NCI-H345 treated with DMSO at 0.1 percent for 48 hours (cell line): ENCODE measurements at regions not wholly inside any gene's neighbourhood (a gene's known extent, or its start where the extent isn't known, plus 50 kb on each side); places are given as distances from the start of the nearest gene placed in this dataset.

ENCODE experiments used
- DNase-seq: peaks from one replicate; lab custom pipeline; 2025; ENCODE audit not compliant: unreplicated experiment; lab: John Stamatoyannopoulos, UW

DNA sequence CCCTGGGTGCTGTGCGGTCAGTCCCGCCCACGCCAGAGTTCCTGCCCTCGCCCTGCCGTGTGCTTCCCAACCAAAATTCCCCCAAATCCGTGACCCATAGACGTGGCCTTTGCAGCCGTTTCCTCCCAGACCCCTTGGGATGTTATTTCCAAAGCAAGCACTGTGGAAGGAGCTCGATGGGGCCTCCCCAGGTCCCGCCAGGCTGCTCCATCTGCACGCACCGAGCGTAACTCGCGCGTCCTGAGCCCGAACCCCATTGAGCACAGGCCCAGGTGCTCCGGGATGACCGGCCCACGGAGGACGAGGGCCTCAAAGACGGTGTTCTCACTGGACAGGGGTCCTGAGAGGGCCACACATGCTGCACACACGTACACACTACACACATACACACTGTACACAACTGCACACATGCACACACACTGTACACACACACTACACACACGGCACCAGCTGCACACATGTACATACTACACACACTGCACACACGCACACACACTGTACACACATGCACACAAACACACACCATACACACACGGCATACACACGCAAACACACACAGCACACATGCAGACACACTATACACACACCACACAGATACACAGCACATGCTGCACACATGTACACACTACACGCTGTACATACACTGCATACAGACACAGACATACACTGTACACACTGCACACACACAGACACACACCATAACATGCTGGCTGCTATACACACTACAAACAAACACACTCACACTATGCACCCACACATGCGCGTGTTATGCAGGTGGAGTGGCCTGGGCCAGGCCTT lies 431.2 kb upstream of the SALL3 start:
- no peak for DNase-seq

DNA sequence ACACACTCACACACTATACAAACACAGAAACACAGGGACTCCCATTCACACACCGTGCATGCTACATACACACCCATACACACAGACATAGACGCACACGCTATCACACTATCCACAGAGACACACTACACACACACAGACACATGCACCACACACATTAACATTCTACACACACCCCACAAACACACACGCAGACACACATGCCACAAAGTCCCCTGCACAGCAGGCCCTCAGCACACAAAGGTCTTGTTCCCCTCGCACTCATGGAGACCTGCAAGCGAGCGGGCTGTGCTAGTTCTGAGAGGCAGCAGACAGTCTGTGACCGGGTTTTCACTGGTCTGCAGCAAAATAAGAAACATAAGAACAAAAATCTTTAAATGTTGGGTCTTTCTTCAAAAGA lies 429.6 kb upstream of the SALL3 start:
- DNase-seq: no peak

DNA sequence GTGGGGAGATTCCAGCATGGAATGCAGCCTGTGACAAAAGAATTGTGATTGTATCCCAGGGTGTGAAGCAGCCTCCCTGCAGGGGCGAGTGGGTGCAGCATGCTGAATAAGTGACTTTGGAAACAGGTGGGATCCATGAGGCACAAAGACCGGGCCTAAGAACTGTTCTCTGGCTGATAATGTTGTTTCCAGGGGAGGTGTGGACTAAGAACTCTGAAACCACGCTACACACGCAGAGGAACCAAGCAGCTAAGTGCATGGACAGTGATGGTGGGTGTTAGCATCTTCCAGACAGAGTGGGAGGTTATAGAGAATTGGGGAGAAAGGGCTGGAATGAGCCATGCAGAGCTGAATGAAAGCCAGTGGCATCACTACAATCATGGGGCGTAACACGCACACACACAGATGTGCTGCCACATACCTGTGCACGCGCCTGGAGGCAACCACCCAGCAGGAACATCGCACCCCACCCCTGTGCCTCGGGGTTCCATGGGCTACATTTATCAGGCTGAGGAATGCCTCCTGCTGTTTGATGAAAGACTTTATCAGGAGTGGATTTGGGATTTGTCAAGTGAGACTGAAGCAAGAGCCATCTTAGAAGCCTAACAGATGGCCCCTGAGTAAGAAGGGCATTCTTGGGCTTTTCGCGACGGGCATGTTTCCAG lies 424.5 kb upstream of the SALL3 start:
- DNase-seq: no peak

DNA sequence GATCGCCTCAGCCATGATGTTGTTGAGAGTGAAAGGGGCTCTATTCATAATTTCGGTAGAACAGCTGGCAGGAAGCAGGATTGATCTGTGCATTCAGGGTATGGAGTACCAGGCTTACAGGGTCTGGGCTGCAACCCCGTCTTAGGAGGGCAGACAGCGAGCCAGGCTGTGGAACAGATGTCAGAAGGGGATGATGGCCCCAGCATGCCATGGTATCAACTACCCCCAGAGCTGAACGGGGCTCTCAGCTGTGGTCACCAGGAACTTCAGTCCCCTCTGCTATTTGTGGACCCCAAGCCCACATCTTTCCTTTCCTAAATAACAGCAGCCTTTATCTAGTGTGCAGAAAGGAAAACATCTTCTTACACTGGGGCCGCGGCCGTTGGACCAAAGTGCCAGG lies 422.2 kb upstream of the SALL3 start:
- no peak for DNase-seq

DNA sequence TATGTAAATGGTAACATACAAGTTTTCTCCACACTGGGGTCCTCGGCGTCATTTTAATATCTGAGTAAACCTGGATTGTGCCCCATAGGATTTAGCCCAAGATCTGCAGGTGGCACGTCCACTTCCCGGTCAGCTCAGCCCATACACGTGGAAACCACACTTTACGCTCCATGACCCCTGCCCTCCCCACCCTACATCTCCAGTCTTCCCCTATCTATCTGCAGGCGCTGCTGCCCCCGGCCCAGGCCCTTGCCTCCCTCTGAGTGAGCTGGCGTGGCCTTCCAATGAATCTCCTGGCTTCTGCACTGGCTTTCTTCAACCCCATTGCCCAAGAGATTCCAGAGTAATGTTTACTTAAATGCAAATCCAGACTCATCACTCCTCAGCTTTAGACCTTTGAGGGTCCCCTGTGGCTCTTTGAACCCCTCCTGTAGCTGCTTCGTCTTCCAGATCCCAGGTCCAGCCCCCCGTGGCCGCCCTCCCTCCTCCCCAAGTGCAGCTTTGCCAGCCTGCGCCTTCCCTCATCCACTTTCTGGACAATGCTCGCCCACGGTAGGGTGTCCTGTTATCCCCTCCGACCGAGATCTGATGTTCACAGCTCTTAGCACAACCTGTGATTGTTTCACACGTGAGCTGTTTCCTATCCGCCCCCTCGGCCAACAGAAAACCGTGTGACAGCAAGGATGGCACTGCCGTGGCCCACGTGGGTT lies 421.4 kb upstream of the SALL3 start:
- DNase-seq: no peak

DNA sequence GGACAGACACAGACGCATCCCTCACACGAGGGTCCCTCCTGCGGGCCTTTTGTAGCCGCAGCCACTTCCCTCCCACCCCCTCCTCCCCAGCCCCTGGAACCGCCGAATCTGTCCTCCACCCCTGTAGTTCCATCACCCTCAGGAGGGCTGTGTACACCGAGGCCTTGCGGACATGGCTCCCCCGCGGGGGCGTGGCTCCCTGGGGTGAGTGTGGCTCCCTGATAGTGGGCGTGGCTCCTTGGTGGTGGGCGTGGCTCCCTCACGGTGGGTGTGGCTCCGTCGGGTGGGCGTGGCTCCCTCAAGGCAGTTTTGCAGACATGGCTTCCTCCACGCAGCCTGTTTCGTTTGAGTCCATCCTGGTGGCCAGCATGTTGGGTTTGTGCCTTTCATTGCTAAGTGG lies 420.7 kb upstream of the SALL3 start:
- no peak for DNase-seq

DNA sequence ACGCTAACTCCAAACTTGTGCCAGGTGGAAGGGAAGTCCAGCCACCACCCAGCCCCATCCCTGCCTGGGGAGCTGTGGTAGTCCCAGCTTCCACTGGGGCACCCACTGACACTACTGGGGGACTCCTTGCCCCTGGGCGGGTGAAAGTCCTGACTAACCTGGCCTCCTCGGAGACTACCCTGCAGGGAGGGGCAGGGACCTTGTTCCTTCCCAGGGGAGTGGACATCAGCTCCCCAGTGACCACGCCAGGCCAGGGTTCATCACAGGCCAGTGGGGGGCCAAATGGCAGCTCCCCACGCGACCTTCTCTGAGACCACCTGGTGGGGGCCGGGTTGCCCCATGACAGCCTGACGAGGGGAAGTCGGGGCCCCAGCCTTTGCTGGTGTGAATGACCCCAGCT lies 420.0 kb upstream of the SALL3 start:
- no peak for DNase-seq

DNA sequence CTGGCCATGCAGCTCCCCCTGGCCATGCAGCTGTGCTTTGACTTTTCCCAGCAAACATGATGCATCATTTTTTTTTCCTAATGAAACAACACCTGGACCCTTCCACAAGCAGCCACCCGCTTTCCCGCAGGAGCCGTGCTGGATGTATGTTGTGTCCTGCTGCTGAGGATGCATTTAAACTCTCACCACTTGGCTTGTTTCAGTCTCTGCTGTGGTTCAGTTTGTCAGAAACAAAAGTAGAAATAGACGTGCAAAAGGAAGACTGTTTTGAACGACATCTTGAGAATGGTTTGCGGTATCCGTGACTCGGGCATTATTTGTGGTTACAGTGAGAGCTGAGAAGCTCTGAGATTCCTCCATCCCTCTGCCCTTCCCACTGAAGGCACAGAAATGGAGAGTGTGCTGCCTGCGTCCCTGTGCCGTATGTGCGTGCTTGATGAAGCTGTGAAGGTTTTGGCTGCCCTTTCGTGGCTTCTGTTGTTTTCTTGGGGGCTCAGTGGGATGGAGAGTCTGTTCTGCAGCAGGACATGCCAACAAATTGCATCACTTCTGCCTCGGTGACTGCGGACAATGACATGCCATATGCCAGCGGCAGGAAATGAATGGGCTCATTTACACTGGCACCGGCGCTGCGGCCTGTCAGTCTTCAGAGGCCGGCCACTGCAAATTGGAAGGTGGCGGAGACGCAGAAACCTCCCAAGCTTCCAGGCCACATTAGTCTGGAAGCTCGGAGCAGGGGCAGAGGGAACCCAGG lies 417.7 kb upstream of the SALL3 start:
- DNase-seq: no peak

DNA sequence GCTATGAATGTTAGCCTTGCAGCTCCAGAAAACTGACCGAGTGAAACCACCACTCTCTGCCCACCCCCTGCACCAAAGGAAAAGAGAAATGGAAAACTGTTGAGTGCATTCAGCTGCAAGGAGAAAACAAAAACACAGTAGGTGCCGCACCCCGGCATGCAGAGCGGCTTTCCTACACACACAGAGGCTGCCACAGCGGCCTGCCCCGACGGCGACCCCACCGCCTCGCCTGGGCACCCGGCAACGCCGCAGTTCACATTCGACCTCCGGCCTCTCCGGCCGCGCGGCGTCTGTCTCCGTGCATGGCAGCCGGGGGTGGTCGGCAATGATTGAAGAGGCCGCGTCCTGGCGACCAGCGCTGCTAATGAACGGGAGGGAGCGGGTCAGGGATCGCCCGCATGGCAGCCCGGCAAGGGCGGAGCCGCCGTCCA lies 417.1 kb upstream of the SALL3 start:
- DNase-seq: no peak

DNA sequence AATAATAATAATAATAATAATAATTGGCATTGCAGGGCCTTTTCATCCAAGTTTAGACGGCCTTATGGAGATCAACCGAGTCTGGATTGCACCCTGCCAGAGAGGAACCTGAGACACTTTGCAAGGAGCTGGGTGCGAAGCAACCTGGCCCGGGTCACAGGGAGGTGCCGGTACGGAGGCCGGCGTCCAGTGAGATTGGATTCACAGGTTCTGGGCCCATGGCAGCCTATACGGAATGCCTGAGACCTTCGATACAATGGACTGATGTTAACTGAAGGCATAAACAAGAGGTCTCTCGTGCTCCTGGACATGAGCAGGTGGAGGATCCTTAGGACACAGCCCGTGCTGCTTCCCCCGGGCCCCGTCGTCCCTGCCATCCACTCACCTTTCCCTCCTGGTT lies 416.5 kb upstream of the SALL3 start:
- no peak for DNase-seq

DNA sequence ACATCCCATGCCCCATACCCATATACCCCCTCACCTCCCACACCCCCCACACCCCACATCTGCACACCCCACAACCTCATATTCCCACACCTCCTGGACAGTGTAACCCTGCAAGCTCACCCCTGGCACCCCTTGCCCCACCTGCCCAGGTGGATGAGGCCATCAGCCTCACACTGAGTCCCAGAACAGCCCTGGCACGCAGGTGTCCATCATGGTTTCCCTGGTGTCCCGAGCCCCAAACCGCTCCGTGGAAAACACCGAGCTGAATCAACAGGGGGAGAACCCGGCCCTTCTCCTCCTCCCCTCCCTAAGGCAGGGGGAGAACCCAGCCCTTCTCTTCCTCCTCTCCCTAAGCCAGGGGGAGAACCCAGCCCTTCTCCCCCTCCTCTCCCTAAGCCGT lies 415.6 kb upstream of the SALL3 start:
- no peak for DNase-seq

DNA sequence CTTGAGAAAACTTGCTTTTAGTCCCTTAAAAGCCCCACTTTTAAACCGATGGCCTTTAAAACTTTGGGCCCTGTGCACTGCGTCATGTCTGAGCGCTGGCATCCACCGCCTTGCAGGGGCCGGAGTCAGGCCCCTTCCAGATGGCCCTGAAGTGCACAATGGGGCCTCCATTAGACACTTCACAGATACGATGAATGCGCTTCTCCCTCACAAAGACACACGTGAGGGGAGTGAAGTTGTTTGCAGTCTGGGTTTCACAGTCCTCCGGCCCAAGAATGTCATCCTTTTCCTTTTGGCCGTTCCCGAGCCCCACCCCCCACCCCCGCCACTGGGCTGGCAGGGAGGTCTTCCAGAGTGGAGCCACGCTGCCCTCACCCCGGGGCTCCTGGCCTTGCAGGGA lies 415.1 kb upstream of the SALL3 start:
- no peak for DNase-seq

DNA sequence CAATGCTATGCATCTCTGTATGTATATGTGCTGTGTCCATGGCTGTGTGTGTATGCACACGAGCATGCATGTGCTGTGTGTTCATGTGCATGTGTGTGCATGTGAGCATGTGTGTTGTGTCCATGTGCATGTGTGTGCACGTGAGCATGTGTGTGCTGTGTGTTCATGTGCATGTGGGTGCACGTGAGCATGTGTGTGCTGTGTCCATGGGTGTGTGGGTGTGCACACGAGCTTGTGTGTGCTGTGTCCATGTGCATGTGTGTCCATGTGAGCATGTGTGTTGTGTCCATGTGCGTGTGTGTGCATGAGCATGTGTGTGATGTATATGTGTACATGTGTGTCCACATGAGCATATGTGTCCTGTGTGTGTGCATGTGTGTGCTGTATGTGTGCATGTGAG lies 414.4 kb upstream of the SALL3 start:
- DNase-seq: no peak

DNA sequence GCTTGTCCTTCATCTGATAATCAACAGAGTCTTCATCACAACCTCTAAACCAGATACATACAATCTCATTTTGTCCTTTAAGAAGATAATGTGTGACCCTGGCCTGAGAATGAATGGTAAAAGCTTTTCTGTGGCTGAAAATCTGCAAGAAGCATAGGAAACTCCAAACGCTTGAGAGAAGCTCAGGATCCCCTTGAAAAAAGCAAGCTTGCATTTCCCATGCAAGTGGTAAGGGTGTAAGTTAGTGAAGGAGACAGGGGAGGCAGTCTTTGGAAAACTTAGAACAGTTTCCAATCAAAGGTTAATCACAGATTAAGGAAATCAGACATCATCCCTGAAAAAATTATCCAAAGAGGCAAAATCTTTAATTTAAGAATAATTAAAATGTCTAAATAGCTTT lies 413.6 kb upstream of the SALL3 start:
- no peak for DNase-seq

DNA sequence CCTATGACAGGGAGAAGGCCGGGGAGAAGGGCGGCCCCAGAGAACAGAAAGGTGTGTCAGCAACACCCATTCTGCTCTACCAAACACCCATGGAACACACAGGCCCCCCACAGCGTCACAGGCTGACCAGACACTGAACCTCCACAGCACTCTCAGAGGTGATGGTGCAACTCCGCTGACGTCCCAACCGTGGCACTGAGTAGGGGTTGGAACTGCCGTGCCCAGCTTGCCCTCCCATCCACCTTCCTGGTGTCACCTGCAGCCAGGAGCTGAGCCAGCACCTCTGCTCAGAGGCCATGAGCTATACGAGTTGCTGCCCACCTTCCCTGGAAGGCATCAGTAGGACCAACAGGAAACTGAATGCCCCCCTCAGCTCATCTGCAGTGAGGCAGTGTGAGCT lies 412.9 kb upstream of the SALL3 start:
- DNase-seq: no peak

DNA sequence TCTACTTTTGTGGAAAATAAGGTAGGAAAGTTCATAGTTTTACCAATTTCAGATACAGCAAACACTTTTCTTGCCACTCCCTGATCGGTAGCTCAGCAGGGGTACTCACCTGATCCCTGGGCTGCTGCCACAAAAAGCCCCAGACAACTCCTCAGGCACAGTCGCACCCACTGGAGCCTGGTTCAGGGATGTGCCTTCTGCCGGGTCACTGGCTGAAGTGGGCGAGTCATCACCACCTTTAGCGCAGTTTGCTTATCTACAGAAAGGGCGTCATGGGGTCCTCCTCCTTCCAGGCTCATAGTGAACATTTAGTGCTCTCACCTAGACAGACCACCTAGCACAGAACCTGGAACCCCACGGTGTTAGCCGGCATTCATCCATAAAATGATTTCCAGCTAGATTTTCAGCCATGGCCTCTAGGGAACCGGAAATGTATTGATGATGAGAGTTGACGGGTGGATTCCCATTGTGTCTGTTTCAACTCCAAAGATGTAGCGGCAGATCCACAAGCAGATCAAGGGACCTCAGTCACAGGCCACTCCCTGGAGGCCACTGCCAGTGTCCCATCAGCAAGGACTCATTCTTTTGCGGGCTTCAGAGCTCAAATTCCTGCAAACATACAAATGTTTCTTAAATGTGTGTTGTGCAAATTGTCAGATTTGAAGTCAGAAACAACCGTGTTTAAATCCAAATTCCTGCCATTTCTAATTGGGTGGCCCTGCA lies 408.4 kb upstream of the SALL3 start:
- no peak for DNase-seq

DNA sequence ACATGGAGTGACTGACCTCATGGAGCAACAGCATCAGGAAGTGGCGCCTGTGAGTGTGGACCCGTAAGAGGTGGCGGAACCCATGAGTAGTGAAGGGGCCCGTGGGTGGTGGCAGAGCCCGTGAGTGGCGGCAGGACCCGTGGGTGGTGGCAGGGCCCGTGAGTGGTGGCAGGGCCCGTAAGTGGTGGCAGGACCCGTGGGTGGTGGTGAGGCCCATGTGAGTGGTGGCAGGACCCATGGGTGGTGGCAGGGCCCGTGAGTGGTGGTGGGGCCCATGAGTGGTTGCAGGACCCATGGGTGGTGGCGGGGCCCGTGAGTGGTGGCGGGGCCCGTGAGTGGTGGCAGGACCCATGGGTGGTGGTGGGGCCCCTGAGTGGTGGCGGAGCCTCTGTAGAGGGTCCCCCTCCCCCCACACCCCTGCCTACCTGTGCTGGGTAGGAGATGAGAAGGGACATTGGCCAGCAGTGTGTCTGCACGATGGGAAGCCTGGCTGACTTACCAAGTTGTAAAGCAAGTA lies 407.7 kb upstream of the SALL3 start:
- no peak for DNase-seq

DNA sequence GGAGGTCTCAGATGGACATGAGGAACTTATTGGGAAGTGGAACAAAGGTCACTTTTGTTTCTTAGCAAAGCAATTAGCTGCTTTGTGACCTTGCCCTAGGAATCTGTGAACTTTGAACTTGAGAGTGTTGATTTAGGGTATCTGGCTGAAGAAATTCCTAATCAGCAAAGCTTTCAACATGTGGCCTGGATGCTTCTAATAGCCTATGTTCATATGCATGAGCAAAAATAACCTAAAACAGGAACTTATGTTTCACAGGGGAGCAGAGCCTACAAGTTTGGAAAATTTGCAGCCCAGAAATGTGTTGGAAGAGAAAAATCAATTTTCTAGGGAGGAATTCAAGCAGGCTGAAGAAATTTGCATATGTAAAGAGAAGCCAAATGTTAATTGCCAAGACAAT lies 405.8 kb upstream of the SALL3 start:
- DNase-seq: no peak

DNA sequence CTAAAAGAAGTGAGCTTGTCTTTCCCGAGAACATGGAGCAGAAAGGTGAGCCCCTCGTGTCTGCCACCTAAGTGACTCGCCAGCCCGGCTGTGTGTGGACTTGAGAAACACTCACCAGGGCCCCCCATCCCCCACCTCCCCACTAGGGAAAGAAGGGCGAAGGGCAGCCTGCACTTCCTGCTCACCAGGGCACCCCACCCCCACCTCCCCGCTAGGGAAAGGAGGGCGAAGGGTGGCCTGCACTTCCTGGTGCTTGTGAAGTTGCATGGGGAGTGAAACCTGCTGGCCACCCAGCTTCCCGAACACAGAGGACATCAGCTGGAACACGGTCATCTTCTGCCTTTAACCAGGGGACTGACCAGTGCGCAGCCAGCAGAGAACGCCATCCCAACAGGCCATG lies 402.7 kb upstream of the SALL3 start:
- no peak for DNase-seq

DNA sequence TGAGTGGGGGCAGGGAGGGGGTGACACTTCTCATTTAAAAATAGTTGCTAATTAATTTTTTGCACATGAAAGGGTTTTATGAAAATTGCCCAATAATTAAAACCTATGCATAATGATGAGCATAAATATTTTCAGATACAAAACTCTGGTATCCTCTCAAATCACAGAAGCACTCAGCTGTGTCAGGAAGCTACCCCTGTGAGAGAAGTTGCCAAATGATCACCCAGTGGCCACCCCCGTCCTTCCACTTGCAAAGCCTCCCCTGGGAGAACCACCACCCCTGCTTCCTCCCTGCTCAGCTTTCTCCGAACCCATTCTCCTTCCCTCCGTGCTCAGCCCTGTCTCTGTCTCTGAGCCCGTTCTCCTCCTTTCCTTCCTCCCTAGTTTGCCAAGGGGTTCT lies 400.2 kb upstream of the SALL3 start:
- no peak for DNase-seq
